ENCODE measurements at regions not wholly inside any gene's neighbourhood (a gene's known extent, or its start where the extent isn't known, plus 50 kb on each side); places are given as distances from the start of the nearest gene placed in this dataset.

- Histone ChIP-seq H3K27ac (no peak overlapping the region), H3K9me3 (peaks cover 0 to 12% (median 7%) of the 10 kb centered on the region in 8 donors), H3K4me3 (no peak overlapping the region), H3K4me1 (no peaks in the 10 kb centered on the region), H3K27me3 (replicated peaks in 1 of 7) (no peaks in the 10 kb centered on the region), H3K36me3 (peaks cover 0 to 7% (median 0%) of the 10 kb centered on the region in 6 donors)
- 92 to 97% (median 96%) methylated on average over 2 of the region's 2 CpGs for WGBS, 5 donors
- TF ChIP-seq POLR2AphosphoS5 (IDR thresholded peaks at IDR 0.05), result no peak
- no peak for TF ChIP-seq CTCF (IDR thresholded peaks at IDR 0.05 in 8 of 11, conservative IDR thresholded peaks at IDR 0.05 in 3 of 11)
- TF ChIP-seq POLR2A (IDR thresholded peaks at IDR 0.05), result no peak
- intact Hi-C loops (cut with DNase I; ENCODE audit: low total_unique reads), result no loop called here
- DNase-seq, result no peak
Observed at GRCh38 chr12:68434391-68435298, 102.5 kb upstream of the MDM1 start.

- H3K9me3 ChIP-seq, result peaks cover 0 to 12% (median 7%) of the 10 kb centered on the region in 8 donors
- intact Hi-C loops (cut with DNase I; ENCODE audit: low total_unique reads), result no loop called here
- no peaks in the 10 kb centered on the region for H3K4me1 ChIP-seq
- H3K36me3 ChIP-seq, result peaks cover 0 to 7% (median 0%) of the 10 kb centered on the region in 6 donors
- TF ChIP-seq POLR2AphosphoS5 (IDR thresholded peaks at IDR 0.05), result no peak
- no peak for TF ChIP-seq CTCF (IDR thresholded peaks at IDR 0.05 in 8 of 11, conservative IDR thresholded peaks at IDR 0.05 in 3 of 11)
- TF ChIP-seq POLR2A (IDR thresholded peaks at IDR 0.05), result no peak
- no peak for DNase-seq
- H3K4me3 ChIP-seq, result no peak overlapping the region
- H3K27me3 ChIP-seq (replicated peaks in 1 of 7), result no peaks in the 10 kb centered on the region
- WGBS, 5 donors, result 95 to 100% (median 100%) methylated on average over 1 of the region's 1 CpG
- no peak overlapping the region for H3K27ac ChIP-seq
Observed at GRCh38 chr12:68435299-68435637, 103.1 kb upstream of the MDM1 start.

GRCh38 chr12:68435816-68436215 lies 103.7 kb upstream of the MDM1 start:
- TF ChIP-seq POLR2A (IDR thresholded peaks at IDR 0.05) (no peak), CTCF (IDR thresholded peaks at IDR 0.05 in 8 of 11, conservative IDR thresholded peaks at IDR 0.05 in 3 of 11) (no peak), POLR2AphosphoS5 (IDR thresholded peaks at IDR 0.05) (no peak)
- H3K4me3 ChIP-seq, result no peak overlapping the region
- peaks cover 0 to under 1% (median 0%) of the 10 kb centered on the region in 6 donors for H3K4me1 ChIP-seq
- no peaks in the 10 kb centered on the region for H3K27me3 ChIP-seq (replicated peaks in 1 of 7)
- H3K36me3 ChIP-seq, result peaks cover 0 to 7% (median 0%) of the 10 kb centered on the region in 6 donors
- H3K9me3 ChIP-seq, result peaks cover 0 to 12% (median 7%) of the 10 kb centered on the region in 8 donors
- 88 to 94% (median 93%) methylated on average over 2 of the region's 2 CpGs for WGBS, 5 donors
- no peak overlapping the region for H3K27ac ChIP-seq
- intact Hi-C loops (cut with DNase I; ENCODE audit: low total_unique reads), result no loop called here
- DNase-seq, result no peak

- Histone ChIP-seq H3K4me3 (no peak overlapping the region), H3K36me3 (no peaks in the 10 kb centered on the region), H3K27me3 (replicated peaks in 1 of 7) (no peaks in the 10 kb centered on the region), H3K27ac (no peak overlapping the region), H3K4me1 (peaks cover 0 to 6% (median 0%) of the 10 kb centered on the region in 6 donors), H3K9me3 (peaks cover 0 to 19% (median 8%) of the 10 kb centered on the region in 8 donors)
- no peak for TF ChIP-seq CTCF (IDR thresholded peaks at IDR 0.05 in 8 of 11, conservative IDR thresholded peaks at IDR 0.05 in 3 of 11)
- no peak for TF ChIP-seq POLR2A (IDR thresholded peaks at IDR 0.05)
- no peak for TF ChIP-seq POLR2AphosphoS5 (IDR thresholded peaks at IDR 0.05)
- 81 to 99% (median 93%) methylated on average over 3 of the region's 3 CpGs for WGBS, 5 donors
- DNase-seq, result no peak
- intact Hi-C loops (cut with DNase I; ENCODE audit: low total_unique reads), result no loop called here
Observed at GRCh38 chr12:68438601-68439000, 106.4 kb upstream of the MDM1 start.
